PC-3 (cell line): ENCODE measurements at regions not wholly inside any gene's neighbourhood (a gene's known extent, or its start where the extent isn't known, plus 50 kb on each side); places are given as distances from the start of the nearest gene placed in this dataset.

ENCODE experiments used
- CTCF ChIP-seq: fragments of 300-600 bp; sonication (generic); conservative IDR thresholded peaks from 2 replicates; pipeline ENCODE4 v1.5.1; 2017; ENCODE audit warnings: antibody characterized with exemption, low read depth, mild to moderate bottlenecking, low read length
- EZH2phosphoT487 ChIP-seq: fragments of 300-600 bp; sonication (generic); IDR thresholded peaks from 2 replicates; pipeline ENCODE4 v1.6.1; 2018; ENCODE audit warnings: mild to moderate bottlenecking, antibody characterized with exemption, low read length, borderline replicate concordance

- TF ChIP-seq CTCF (no peak), EZH2phosphoT487 (no peak)
These were observed 1221.5 kb upstream of the ALCAM start for GRCh38 chr3:104145164-104145563.
